Esophagus mucosa (tissue), 1 donor: ENCODE measurements at regions not wholly inside any gene's neighbourhood (a gene's known extent, or its start where the extent isn't known, plus 50 kb on each side); places are given as distances from the start of the nearest gene placed in this dataset.
A peak's percentile ranks its signal among the peaks of the same experiment; 100 is the strongest.

Experiments used
- ATAC-seq: fragments of 200-7000 bp; cut with Tn5 transposase; one replicate; pipeline ENCODE4 v1.9.1; 2020
- donor health status: DM: yes; HTN: yes; CAD: no.

DNA sequence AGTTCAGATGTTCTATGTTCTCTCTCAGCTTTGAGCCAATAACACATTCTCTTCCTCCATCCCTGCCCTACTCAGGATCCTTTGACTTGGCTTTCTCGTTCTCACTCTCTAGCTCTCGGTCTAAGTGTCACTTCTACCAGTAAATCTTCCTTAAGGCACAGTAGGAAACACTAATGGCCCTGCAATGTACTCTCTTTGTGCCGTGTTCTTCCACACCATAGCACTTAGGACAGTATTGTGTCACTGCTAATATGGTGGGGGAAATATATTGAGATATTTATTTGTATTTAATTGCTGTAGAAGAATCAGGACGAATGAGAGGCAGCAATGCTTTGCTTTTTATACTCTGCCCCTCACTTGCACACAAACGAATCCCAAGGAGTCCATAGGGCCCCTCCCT, 493.1 kb downstream of the SHISA9 start:
- ATAC-seq: no peak

DNA sequence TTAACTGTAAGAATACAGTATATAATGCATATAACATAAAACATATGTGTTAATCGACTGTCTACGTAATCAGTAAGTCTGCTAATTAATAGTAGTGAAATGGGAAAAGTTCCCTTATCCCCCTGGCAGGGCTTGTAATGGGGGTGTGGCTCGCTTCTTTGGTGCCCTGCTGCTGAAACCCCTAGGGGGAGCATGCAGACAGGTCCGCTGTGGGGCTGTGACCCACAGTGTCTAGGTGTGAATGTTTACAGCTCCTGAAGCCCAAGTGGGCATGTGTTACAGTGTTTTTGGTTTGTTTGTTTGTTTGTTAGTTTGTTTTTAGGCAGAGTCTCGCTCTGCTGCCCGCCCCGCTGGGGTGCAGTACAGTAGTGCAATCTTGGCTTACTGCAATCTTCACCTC, 495.7 kb downstream of the SHISA9 start:
- no peak for ATAC-seq

DNA sequence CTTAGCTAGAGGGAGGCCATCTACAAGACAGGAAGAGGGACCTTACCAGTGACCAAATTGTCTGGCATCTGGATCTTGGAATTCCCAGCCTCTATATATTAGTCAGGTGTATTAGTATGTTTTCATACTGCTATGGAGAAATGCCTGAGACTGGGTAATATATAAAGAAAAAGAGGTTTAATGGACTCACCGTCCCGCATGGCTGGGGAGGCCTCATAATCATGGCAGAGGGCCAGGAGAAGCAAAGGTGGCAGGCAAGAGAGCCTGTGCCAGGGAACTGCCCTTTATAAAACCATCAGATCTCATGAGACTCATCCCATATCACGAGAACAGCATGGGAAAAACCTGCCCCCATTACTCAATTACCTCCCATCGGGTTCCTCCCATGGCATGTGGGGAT, 500.2 kb downstream of the SHISA9 start:
- ATAC-seq: no peak

DNA sequence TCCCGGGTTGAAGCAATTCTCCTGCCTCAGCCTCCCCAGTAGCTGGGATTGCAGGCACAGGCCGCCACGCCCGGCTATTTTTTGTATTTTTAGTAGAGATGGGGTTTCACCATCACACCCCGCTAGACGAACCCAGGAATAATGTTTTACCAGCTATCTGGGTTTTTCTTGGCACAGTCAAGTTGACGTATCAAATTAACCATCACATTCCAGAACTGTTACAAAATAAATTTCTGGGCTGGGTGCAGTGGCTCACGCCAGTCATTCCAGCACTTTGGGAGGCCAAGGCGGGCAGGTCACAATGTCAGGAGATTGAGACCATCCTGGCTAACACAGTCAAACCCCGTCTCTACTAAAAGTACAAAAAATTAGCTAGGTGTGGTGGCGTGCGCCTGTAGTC, 501.2 kb downstream of the SHISA9 start:
- no peak for ATAC-seq

DNA sequence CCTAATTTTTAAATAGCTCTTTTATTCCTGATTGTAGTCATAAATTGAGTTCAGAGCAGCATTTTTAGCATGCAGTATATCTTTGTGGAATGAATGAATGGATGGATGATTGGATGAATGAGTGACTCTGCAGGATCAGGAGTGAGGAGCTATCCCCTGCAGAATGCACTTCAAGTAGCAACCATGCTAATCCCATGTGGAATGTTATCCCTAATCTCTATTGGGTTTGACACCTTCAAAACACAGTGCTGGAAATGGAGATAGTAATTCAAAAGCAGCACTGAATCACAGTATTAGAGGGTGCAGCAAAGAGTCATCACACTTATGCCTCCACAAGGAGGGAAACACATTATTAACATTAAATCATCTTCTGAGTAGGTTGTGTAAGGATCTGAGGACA, 501.9 kb downstream of the SHISA9 start:
- no peak for ATAC-seq

DNA sequence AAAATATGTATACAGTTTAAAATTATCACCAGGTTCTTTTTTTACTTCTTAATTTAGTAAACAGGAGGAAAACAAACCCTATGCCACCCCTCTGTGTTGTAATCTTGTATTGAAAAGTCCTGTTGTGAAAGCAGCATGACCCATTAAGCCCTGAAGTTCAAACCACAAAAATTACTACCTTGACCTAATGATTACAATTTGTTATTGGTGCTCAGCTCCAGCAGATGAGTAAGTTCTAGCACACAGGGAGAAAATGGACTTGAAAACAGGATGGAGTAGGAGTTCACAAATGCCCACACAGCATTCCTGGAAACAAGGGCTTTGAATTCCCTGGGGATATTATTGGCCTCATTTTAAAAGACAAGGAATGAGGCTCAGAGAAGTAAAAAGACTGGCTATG, 505.8 kb upstream of the ERCC4 start:
- no peak for ATAC-seq

DNA sequence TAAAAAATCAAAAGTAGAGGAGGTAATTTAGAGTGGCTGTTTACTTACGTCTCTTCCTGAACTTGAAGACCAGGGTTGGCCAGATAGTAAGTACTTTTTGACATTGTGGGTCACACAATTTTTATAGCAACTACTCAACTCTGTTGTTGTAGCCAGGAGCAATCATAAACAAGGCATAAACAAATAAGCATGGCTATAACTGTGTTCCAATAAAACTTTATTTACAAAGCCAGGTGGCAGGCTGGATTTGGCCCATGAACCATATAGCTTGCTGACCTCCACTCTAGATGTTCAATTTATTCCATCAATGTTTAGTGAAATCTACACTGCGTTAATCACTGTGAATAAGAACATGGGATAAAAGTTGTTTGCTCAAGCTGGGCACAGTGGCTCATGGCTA, 500.4 kb upstream of the ERCC4 start:
- ATAC-seq: no peak

DNA sequence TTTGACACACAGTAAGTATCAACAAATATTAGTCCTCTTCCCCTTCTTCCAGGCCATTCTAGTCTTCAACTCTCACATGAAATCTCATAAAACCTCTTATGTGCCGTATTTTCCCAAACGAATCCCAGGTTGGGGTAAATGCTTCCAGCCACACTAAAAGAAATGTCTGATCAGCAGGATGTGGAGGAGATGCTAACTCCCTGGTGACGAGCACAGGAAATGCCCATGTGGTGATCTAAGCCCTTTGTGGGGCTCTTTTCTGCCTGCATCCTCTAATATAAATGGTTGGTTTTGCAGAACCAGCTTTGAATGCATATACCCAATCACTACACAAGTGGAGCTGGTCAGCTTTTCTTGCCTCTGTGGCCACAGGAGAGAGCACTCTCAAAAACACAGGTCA, 498.2 kb upstream of the ERCC4 start:
- no peak for ATAC-seq

DNA sequence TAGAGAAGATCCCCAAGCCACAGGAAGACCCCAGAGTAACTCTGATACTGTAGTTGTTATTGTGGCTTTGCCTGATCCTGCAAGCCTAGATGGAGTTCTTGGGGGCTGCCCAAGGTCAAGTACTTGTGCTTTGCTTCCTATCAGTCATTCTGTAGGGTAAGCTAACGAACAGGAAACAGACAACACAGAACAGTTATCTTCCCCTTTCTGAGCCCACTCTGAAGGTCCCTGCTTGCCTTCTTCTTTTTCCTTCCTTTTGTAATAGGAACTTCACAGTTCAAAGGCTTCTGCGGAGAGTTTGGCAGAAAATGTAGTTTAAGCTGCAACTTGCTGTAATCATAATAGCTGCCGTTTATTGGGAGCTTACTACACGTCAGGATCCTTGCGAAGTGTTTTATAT, 494.1 kb upstream of the ERCC4 start:
- ATAC-seq: no peak

DNA sequence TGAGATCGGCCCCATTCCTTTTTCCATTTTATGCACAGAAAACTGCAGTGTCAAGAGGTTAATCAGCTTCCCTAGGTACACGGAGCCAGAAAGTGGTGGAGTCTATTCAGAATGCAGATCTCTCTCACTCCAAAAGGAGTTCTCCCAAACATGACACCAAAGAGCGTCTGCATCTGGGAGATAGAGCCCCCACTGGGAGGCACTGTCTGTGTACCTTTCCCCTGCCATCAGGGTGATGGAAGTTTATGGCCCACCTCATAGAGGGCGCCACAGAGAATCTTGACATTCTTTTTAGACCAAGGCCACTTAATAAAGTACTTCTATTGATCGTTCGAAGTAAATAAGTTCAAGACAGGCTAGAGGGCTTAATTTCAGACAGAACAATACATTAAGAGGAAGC, 493.7 kb upstream of the ERCC4 start:
- no peak for ATAC-seq

DNA sequence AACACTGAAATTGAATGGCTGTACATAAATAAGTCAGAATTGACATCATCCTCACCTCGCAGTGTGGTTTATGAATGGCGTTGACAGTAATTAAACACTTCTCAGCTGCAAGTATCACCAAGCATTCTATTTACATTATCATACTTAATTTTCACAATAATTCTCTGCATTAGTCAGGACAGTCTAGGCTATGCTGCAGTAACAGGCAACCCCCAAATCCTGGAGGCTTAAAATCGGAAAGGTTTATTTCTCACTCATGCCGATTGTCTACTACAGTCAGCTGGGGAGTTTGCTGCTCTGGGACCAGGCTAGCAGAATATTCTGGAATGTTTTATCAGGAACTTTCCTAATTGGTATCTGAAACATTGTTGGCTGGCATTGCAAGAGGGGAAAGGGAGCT, 493.2 kb upstream of the ERCC4 start:
- no peak for ATAC-seq

DNA sequence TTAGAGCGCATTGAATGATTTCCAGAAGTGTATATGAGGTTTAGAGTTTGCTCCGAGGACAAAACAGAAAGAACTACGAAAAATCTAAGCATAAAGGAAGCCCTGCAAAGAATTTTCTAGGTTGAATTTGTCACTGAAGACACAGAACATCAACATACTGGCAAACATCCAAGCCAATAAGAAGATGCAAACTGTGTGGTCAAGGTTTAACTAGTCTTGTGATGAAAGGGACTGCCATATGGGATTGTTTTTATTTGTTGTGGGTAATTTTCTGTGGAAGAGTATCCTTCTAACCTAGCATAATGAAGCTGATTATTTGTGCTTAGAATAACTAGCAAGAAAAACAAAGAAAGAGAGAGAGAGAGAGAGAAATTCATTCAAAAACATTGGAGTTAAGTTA, 492.0 kb upstream of the ERCC4 start:
- ATAC-seq: no peak

DNA sequence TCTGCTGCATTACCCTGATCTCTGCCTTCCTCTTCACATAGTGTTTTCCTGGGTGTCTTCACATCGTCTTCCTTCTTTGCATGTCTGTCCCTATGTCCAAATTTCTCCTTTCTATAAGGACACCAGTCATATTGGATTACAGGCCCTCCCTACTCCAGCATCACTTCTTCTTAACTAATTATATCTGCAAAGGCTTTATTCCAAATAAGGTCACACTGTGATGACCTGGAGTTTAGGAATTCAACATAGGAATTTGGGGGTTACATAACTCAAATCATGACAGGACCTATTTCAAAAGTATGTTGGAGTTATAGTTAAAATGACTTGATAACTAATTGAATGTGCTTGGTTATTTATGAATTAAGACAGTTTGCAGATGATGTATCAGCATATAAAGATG, 490.5 kb upstream of the ERCC4 start:
- ATAC-seq: no peak

DNA sequence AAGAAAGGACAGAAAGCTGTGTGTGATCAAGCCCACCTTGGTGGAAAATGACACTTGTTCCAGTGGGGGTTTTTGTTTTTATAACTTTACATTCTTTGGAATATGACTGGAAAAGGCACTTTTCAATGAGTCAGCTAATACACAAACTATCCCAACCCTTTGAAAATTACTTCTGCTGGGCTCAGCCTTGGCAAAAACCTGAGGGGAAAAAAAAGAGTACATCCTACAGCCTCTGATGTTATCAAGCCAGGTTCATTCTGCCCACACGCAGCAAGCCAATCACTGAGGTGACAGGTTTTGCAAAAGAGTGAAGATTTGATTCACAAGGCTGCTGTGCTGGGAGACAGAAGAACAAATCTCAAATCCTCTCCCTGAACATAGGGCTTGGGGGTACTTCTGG, 484.5 kb upstream of the ERCC4 start:
- no peak for ATAC-seq

DNA sequence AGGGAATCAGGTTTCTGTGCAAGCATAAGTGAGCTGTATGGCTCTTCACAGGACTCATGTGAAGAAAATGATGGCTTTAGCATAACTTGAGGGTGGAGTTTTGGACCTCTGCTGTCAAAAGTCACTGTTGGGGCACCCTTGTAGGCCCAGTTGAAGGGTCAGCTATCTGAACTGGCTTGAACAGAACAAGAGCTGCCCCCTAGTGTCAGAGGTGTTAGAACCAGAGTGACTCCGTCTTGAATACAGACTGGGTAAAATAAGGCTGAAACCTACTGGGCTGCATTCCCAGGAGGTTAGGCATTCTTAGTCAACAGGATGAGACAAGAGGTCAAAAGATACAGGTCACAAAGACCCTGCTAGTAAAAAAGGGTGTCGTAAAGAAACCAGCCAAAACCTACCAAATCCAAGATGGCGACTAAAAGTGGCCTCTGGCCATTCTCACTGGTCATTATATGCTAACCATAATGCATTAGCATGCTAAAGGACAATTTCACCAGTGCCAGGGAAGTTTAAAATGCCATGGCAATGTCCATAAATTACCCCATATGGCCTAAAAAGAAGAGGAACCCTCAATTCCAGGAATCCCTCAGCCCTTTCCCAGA, 484.0 kb upstream of the ERCC4 start:
- ATAC-seq: no peak

DNA sequence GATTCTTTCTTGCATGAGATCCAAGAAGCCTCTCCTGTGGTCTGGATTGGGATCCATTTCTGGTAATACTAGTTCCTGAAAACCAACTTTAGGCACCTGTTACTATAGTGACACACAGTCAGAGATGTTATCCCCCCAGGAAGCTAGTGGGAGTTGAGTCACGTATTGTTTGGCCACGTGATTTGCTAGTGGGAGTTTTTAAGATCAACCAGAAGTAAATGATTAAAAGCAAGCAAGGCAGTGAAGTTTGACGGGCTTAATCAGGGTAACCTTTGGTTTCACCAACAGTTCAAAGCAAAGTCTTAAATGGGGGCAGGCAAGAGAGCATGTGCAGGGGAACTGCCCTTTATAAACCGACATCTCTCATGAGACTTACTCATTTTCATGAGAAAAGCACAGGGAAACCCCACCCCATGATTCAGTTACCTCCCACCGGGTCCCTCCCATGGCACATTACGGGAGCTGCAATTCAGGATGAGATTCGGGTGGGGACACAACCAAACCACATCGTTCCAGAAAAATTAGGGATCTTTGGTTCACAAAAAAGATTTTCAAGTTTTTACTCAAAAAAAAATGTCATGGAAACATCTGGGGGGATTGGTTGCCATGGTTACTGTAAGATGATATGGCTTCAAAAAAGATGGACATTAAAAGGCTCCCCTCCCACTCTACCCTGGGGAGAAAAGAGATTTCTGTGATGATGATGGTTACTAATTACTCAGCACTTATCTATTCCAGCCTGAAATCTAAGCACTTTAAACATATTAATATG, 483.1 kb upstream of the ERCC4 start:
- ATAC-seq: no peak

DNA sequence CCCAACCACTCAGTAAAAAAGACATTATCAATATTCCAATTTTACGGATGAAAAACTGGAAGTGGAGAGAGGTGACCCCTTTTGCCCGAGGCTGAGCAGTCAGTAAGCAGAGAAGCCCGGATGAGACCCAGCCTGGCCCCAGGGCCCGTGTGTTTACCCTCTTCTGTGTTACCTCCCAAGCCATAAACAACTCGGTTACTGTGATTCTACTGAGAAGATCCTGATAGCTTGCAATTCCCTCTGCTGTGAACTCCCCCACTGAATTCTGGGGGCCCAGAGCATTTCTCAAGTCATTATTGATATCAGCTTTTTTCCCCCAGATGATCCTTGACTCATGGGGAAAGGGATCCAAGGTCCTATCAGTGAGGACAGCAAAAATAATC, 482.6 kb upstream of the ERCC4 start:
- no peak for ATAC-seq

DNA sequence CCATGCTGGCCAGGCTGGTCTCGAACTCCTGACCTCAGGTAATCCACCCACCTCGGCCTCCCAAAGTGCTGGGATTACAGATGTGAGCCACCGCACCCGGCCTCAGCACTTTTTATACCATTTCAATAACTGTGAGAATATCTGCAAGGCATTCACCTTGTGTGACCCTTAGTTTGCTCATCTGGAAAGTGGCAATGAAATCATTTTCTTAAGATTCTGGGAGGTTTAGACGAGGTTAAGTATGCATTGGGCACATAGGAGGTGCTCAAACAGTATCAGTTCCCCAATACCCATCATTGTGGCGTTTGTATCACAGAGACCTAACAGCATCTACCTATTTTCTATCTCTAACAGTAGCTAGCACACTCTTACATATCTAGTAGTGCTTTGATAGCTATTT, 481.9 kb upstream of the ERCC4 start:
- ATAC-seq: no peak

DNA sequence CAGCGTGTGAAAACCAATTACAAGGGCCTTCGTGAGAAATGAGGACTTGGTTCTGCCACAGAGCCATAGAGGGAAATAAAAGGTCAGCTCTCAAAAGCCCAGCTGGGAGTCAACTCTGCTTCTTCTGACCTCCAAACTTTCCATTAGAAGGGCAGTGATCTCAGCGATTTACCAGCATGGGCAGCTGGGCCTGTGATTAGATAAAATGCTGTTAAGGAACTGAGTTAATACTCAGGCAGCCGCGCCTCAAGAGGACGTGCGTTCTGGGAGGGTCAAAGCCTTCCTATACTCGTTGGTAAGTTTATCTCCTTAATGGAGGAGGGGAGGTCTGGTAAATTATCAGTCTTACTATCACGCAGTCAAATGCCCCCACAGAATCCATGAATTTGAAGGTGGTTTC, 480.2 kb upstream of the ERCC4 start:
- no peak for ATAC-seq

DNA sequence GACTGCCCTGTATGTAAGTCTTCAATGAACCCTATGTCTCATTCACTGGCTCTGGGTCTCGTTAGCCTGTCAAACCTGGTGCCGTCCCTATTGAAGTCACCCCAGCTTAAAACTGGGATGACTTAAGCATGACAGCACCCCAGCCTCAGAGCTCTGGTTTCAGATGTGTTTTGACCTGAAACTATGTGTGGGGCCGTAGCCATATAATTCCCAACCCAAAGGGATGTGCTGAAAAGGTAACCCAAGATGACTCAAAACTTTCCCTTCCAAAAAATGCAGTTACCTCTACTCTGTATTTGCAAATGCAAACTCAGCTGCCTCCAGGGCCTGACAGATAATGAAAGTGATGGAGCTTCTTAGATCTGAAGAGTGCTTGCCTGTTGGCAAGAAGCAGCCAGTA, 478.3 kb upstream of the ERCC4 start:
- ATAC-seq: no peak

DNA sequence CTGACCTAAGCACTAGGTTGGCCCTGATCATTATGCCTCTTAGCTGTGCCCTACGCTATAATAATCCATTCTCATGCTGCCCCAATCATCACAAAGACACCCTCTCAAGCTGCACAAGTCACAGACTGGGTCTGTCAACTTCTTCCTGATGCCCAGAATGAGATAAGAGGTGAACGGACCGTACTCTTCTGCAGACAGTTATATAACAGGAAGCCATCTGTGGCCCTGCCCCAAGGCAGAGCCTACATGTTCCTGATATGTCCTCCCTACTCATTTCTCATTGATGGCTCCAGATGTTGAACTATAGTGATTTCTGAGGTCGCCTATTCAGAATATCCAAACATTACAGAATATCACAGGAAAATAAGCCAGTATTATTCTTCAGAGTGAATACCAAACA, 471.6 kb upstream of the ERCC4 start:
- no peak for ATAC-seq

DNA sequence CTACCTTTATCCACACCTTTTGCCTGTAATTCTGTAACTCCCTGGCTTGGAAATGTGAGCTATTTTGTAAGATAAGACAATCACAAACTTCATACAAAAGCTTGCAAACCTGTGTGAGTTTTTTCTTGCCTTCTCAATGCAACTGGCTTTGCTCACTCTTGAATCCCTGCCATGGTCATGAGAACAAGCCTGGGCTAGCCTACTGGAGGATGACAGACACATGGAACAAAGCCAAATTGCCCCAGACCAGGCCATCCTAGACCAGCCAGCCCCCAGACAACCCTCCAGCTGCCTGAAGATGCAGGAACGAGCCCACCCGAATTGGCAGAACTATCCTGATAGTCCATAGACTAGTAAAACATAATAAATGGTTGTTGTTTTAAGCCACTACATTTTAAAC, 466.6 kb upstream of the ERCC4 start:
- ATAC-seq: peak; percentile 57

DNA sequence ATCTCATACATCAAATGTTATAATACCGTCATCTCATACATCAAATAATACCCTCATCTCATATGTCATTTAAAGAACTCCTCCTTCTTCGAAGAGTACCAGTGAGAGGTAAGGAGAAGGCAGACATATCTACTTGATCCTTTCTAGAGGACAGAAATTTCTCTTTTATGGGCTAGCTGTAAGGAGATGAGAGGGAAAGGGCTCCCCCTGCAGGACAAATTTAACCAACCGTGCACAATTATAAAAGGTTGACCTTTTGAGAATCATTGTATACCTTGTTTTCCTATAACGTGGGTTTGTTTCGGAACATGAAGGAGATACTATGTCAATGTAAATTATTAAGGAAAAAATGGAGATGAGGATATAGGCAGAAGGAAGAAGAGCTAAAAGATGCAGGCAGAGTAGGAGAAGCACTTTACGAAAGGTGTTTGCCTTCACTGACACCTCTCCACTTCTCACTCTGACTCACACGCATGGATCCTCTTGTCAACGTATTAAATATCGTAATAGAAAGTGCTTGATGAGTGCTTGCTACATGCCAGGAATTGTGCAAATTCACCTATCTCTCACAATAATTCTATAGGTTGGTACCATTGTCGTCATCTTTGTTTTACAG, 465.9 kb upstream of the ERCC4 start:
- peak; percentile 49 for ATAC-seq

DNA sequence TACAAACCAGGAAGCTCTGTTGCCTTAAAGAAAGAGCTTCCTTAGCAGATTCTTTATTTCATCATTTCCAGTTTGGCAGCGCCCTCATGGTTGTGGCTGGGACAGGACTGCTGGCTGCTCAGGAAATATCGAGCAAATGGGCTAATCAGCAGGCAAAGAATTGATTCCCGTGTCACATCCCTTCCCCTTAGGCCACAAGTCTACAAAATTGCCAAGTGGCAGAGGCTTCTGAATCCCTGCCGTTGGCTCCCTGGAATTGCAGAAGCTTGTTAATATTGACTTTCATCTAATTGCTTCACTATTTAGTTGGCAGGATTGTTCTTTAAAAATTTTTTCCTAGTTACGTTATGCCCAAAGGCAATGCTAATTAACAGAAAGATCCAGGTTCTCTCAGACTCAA, 456.3 kb upstream of the ERCC4 start:
- no peak for ATAC-seq

DNA sequence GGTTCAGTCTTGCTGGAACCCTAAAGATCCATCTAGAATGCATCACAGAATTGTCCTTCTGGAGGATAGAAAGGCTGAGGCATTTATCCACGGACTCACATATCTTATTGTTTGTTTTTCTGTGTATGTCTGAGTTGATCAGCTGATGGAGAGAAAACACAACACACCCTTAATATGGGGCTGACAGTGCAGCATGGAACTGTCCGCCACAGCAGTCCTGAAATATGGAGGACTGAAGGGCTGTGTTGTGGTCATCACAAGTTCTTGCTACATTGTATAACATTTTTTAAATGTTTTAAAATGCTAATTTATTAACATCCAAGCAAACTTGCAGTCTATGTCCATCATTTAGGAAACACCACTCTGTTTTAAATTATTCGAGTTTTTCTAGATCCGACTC, 448.9 kb upstream of the ERCC4 start:
- no peak for ATAC-seq
